Activated T-cell treated with anti-CD3 and anti-CD28 coated beads, Interleukin-2, amount 50 U/mL, for 48 hours (primary cell): ENCODE measurements at regions not wholly inside any gene's neighbourhood (a gene's known extent, or its start where the extent isn't known, plus 50 kb on each side); places are given as distances from the start of the nearest gene placed in this dataset.
"Not testable (repeated sequence)": the region's sequence is repeated elsewhere in the genome, so short reads cannot be mapped to it uniquely, and the experiment has no call there.

Experiments used
- DNase-seq, 2 experiments: peaks; one replicate each; pipeline ENCODE4 v3.0.0-alpha.2; 2020

DNA sequence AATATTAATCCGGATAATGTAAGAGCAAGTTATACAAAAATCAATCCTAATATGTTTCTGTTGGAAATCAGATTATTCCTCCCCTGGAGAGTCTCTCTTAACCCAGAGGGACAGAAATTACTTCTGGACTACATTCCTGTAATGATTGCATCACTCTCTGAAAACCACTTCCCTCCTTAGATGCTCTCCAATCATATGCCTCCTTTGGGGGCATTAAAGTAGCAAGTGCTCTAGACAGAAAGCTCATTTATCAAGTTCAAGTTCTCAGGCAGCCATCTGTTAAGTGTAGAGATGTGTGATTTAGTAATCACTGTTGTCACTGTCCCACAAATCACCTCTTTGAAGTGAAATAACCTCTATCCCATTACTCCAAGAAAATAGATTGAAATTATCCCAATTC, 247.1 kb downstream of the SLCO4C1 start:
- DNase-seq, result no peak

DNA sequence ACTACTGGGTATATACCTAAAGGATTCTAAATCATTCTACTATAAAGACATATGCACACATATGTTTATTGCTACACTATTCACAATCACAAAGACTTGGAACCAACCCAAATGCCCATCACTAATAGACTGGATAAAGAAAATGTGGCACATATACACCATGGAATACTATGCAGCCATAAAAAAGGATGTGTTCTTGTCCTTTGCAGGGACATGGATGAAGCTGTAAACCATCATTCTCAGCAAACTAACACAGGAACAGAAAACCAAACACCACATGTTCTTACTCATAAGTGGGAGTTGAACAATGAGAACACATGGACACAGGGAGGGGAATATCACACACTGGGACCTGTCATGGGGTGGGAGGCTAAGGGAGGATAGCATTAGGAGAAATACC, 249.0 kb downstream of the SLCO4C1 start:
- DNase-seq, result not testable (repeated sequence)

DNA sequence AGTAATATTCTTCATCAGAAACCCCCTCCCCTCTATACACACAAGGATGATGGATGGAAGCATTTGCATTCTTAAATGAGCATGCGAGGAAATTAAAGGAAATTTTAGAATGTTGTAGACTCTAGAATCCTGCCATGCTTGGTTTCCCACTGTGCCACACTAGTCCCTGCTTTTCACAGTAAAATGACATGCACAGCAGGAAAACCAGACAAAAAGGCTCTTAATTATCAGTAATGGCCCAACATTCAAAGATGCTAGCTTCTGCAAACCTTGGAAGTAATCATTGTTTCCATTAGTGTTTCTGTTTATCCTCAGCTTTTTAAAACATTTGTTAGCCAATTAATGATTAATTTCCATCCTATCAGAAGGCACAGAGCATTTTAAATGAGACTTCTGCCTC, 255.8 kb downstream of the SLCO4C1 start:
- DNase-seq, result no peak

DNA sequence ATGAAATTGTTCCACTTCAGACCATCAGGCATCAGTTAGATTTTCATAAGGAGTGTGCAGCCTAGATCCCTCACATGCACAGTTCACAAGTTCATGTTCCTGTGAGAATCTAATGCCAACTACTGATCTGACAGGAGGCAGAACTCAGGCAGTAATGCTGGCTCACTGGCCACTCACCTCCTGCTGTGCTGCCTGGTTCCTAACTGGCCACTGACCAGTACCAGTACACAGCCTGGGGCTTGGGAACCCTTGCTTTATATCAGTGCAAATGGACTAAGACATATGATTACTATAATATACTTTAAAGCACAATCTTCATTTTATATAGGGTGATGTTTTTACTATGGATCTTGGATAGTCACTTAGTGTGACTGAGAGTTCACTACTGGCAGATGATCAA, 259.2 kb downstream of the SLCO4C1 start:
- DNase-seq, result no peak

DNA sequence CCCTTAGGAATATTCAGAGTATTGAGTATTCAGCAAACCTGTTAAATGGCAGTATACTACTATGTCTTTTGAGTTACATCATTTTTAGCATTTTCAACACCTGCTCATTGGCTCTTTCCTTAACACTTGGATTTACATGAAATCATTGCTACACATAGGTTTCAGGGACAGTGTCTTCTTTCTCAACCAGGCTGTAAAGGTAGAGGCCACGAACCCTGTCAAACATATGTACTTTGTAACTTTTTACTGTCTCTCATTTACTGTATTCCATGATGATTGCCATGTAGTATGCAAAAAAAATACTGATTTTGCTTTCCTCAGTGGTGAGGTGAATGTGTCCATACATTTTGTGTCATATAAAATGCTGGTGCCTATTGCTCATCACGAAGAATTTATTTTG, 264.4 kb downstream of the SLCO4C1 start:
- DNase-seq, result no peak

DNA sequence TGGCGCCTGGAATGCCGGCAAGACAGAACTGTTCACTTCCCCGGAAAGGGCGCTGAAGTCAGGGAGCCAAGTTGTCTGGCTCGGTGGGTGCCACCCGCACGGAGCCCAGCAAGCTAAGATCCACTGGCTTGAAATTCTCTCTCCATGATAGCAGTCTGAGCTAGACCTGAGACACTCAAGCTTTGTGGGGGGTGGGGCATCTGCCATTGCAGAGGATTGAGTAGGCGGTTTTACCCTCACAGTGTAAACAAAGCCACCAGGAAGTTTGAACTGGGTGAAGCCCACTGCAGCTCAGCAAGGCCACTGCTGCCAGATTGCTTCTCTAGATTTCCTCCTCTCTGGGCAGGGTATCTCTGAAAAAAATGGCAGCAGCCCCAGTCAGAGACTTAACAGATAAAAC, 277.4 kb downstream of the SLCO4C1 start:
- DNase-seq, result no peak

DNA sequence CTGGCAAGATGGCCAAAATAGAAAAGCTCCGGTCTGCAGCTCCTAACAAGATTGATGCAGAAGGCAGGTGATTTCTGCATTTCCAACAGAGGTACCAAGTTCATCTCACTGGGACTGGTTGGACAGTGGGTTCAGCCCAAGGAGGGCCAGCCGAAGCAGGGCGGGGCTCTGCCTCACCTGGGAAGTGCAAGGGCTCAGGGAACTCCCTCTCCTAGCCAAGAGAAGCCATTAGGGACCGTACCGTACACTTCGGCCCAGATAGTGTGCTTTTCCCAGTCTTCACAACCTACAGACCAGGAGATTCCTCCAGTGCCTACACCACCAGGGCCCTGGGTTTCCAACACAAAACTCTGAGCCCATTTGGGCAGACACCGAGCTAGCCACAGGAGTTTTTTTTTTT, 277.8 kb downstream of the SLCO4C1 start:
- no peak for DNase-seq

DNA sequence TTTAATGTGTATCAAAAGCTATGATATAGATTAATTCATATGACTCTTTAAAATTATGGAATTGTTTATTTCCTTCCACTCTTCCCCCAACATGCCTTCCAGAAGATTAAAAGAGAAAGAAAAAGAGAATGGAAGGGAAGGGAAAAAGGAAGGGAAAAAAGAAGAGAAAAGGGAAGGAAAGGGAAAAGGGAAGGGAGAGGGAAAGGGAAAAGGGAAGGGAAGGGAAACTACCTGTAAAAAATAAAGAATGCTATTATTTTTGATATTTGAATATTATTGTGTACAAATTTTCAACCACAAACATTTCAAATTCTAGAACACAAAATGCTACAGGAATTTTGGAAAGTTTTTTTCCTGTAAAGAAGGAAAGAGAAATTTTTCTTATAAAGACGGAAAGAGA, 281.7 kb downstream of the SLCO4C1 start:
- DNase-seq, result no peak

DNA sequence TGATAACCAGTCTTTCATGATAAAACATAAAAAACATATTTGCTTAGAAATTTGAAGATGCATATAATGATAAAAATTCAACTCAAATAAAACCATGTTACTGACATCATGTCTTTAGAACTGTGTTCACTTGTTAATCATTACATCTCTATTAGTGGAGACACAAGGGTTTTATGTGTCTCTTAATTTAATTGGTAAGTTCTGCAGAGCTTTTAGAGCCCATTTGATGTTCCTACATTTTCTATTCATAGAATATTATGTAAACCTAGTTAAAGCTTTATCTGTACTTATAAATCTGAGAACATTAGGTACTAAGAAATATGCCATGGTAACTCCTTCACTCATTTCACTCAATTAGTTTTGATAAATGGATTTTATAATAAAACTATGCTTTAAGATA, 285.4 kb downstream of the SLCO4C1 start:
- DNase-seq, result no peak

DNA sequence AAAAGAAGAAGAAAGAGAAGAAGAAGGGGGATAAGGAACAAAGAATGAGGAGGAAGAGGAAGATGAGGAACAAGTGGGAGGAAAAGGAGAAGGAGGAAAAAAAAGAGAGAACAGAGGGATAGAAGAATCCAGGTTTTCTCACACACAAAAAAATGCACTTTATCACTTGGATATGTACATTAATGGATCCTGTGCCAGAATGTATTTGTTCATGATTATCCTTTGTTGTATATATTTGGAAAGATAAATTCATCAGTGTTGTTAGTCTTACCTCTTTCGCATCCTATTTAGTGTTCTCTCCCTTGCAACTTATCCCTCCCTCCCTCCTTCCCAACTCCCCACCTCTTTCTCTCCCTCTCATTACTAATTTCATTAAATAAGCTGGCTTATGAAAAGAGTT, 298.8 kb downstream of the SLCO4C1 start:
- no peak for DNase-seq

DNA sequence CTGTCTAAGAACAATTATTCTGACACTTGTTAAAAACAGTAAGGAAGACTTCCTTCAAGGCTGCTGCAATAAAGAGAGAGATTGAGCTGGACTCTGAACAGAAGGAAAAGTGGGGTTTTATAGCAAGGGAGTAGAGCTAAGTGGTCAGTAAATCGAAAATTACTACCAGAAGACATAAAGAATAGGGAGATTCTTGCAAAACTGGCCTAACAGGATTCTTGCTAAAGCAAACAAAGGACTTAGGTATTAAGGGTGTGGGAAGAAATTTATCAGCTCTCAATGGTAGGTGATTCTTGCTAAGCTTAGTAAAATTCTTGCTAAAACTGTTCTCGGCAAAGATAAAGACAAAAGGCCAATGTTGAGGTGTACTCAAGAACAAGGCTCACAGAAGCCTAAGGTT, 300.5 kb downstream of the SLCO4C1 start:
- DNase-seq, result no peak

DNA sequence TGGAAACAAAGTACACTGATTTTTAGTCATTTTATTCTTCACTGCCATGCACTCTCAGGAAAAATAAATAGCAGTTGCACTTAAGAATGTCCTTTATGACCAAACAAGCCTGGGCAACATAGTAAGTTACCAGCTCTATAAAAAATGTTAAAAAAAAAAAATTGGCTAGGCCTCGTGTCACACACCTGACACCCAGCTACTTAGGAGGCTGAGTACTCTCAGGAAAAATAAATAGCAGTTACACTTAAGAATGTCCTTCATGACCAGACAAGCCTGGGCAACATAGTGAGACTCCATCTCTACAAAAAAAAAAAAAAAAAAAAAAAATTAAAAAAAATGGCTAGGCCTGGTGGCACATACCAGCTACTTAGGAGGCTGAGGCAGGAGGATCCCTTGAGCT, 304.6 kb downstream of the SLCO4C1 start:
- DNase-seq, result no peak

DNA sequence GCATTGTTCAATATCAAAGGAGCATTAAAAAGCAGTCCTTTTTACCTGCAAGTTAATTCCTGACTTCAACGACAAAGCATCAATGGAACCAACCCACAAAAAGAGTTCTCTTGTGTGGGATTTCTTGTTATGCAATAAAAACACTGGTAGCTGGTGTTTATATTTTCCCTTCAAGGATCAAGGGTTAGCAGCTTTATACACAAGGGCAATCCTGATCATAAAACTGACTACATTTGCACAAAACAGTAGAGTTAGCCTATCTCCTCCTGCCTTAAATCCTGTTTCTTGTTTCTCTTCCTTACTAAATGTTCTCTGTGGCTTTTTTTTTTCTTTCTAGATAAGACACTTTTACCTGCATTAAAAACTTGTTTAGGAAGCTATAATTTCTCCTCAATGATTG, 306.4 kb downstream of the SLCO4C1 start:
- DNase-seq, result no peak

DNA sequence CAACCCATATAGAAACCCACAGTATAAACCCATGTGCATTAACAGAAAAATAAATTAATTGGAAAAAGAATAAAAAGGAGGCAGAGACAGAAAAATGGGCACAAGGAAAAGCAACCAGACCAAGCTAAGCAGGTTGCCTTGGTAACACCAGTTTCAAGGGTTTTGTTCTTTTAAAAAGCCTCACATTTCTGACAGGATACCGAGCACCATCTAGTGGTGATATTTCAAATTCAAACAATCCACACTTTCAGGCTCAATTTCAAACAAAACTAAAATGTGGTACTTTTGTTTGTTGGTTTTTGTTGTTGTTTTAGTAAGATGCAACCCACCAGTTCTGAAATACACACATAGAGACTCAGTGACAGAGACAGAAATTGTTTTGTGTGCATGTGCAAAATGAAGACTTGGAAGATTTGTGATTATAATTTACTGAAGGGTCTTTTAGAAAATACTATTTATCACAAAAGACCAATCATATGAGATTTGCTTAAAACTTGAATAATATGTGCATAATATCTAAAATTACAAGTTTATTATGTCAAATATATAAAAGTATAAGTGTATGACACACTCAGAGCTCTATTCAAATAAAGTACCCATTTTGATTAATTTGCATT, 318.2 kb downstream of the SLCO4C1 start:
- DNase-seq, result no peak

DNA sequence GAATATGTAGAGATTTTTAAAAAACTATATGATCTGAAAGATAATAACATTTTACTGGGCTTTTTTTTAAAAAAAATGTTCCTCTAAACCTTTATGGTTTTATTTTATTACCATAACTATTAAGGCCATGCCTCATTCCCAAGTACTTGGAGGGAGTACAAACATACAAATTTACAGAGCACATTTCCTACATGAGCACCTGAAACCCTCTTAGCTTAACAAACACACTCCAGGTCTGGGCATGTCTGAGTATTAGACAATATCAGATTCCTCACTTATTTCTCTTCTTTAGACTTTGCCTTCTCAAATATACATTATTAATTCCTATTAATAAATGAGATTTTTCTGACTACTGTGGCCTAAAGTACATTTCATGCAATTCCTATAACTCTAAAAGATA, 319.2 kb downstream of the SLCO4C1 start:
- DNase-seq, result no peak

DNA sequence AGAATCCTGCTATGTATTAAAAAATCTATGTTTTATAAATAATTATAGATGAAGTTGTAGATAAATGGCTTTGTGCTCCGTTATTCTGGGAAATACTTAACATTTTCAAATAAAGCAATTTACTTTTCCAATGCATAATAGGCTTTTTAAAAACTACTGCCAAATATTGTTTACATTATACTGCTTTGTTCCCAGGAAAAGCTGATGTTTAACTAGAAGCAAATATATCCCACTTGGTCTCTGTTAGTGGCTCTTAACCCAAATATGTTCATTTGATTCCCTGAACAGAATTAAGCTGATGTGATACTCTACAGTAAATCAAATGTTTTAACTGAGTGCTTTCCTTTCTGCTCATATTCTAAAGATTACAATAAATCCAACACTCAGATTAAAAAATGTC, 326.3 kb downstream of the SLCO4C1 start:
- no peak for DNase-seq

DNA sequence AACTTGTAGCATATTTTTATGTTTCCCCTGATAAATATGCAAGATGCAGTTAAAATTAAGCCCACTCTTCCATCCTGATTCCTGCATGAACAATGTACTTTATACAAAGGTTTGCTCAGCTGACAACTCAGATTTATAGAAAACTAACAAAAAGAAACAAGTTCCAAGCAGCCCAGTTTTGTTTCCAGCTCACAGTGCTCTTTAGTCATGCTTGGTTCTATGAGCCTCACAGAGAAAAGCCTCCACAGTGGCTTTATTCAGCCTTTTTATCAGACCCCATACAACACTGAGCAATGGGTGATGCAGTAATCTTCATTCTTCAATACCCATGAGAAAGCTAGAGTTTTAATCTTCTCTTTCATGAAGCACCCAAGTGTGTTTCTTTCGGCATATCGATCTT, 329.6 kb downstream of the SLCO4C1 start:
- no peak for DNase-seq

DNA sequence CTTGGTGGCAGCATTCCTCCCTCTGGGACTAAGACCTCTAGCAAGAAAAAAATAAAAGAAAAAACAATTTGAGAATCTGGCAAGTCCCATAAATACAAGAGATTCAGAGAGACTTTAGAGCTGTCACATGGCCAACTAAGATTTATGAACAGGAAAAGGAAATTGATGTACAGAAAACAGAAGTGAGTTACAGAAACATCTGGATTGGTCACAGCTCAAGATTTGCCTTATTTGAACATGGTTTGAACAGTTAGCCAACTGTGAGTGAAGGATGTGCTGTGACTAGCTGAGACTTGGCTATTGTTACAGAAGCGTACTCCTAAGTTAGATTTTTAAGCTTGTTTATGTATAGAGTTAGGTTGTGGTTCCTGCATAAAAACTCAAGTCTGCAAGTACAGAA, 340.2 kb downstream of the SLCO4C1 start:
- DNase-seq, result no peak

DNA sequence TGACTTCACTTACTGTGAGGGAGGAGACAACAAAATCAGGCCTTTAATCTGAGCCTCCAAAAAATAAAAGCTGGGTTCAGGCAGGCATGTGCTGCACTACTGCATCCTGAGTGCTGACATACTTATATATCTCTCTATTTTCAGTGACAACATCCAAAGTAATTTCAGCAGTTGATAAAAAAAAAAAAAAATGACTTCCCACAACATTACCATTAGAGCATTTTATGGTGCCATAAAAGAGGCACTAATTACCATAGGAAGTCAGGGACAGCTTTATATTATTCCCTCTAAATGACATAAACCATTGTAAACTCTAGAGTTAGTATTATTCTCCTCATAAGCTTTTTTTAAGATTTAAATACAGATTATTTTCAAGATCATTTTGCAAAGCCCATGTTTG, 346.1 kb downstream of the SLCO4C1 start:
- DNase-seq, result no peak

DNA sequence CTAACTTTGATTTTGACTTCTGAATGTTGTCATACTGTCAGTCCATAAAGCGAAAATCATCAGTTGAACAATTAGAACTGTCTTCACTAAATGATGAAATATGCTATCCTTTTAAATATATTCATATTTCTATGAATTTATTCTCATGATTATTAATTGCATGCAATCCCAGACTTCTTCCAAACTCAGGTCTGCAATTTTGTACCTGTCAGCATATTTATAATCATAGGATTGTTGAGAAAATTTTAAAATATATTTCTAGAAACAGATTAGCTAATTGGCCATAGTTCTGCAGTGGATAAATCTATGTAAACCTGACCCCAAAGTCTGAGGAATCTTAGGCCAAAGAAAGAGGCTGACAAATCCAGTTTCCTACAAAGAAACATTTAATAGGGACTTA, 347.5 kb downstream of the SLCO4C1 start:
- no peak for DNase-seq

DNA sequence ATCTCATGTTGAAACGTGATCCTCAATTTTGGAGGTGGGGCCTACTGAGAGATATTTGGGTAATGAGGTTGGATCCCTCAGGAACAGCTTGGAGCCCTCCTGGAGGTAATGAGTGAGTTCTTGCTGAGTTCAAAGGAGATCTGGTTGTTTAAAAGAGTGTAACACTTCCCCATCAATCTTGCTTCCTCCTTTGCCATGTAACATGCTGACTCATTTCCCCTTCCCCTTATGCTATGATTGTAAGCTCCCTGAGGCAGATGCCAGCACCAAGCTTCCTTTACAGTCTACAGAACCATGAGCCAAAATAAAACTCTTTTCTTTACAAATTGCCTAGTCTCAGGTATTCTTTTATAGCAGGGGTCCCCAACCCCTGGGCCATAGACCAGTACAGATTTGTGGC, 352.3 kb downstream of the SLCO4C1 start:
- DNase-seq, result no peak

DNA sequence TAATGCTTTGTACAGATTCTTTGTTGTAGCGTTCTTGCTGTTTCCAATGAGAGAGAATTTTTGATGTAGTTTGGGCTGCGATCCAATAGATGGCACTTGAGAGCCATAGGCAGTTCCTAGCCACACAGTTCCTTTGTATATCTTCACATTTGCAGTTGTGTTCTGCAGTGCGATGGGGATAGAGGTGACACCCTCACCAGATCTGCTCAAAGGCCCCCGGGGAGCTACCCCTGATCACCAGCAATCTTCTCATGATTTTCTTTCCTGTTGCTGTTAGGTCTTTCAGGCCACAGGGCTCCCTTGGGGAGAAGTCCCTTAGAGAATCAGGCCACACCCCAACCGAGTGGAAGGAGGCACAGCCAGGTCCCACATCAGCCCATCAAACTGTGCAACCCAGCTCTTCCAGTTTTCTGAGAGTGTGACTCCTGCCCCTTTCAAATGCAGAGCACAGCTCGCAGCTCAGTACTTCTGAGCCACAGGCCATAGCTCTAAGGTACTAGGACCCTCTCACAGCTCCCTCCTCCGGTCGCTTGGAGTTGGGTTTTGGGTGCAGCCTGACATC, 353.7 kb downstream of the SLCO4C1 start:
- DNase-seq, result no peak

DNA sequence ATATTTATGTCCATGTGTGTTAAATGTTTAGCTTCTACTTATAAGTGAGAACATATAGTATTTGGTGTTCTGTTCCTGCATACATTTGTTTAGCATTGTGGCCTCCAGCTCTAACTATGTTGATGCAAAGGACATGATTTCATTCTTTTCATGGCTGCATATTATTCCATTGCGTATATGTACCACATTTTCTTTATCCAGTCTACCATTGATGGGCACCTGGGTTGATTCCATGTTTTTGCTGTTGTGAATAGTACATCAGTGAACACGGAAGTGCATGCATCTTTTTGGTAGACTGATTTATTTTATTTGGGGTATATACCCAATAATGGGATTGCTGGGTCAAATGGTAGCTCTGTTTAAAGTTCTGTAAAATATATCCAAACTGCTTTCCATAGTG, 359.0 kb downstream of the SLCO4C1 start:
- no peak for DNase-seq

DNA sequence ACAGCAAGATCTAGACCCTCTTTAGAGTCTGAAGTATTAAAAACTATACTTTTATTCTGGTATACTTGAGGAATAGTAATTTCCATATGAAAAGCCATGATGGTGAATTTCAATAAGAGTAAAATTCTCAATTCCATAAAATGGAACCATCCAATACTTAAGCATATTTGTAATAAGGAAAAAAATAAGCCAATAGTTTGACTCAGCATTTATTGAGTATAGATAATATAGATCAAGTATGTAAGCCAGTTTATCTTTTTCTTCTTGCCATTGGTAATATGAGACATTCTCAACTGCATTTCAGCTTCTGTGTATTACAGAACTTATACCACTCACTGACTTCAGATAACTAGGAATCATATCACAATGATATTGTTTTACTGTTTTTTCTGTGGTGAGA, 361.0 kb downstream of the SLCO4C1 start:
- DNase-seq, result no peak

DNA sequence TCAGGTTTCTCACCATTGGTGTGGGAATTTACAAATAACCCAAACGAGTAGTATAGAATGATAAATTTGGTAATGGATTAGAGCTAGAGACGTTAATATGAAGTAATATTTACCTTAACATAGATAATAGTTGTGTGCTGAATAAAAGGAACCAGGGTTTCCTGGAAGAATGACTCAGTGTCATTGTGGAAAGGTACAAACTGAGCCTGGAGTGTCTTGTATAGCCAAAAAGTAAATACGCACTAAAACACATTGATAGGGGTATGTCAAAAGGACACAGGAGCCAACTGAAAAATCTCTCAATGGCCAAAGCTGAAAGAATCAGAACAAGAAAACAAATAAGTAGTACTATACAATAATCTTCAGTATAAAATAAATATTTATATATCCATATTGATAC, 363.5 kb downstream of the SLCO4C1 start:
- no peak for DNase-seq

DNA sequence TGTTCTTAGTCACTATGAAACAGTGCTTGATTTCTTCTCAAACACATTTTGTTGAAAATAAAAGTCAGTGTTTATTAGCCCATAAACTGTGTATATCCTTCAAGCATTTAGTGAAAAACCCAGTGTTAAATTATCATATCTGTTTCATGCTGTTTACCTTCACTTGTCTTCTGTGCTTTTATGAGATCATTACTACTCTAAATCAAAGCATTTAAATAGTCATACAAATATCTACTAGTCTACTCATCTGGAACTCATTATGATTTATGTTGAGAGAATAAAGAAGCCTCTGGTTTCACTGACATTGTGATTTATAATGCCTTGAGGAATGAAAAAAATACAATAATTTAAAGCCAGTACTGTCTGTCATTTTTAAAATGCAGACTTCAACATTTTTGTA, 366.5 kb downstream of the SLCO4C1 start:
- no peak for DNase-seq
